ENCODE measurements at regions not wholly inside any gene's neighbourhood (a gene's known extent, or its start where the extent isn't known, plus 50 kb on each side); places are given as distances from the start of the nearest gene placed in this dataset.

- Histone ChIP-seq H3K27ac (ENCODE audit: low read depth in 2 of 2, low read length in 1 of 2) (no peak overlapping the region), H3K9me3 (ENCODE audit: control insufficient read depth in 2 of 2, insufficient read depth in 1 of 2, low read depth in 1 of 2, low read length in 1 of 2) (no peaks in the 10 kb centered on the region), H3K36me3 (ENCODE audit: control insufficient read depth in 2 of 2, insufficient read depth in 2 of 2, low read length in 1 of 2) (no peaks in the 10 kb centered on the region), H3K4me3 (ENCODE audit: low read depth in 1 of 2, low read length in 2 of 2) (no peak overlapping the region), H3K4me1 (ENCODE audit: control insufficient read depth in 2 of 2, insufficient read depth in 2 of 2, low read length in 1 of 2) (no peaks in the 10 kb centered on the region), H3K27me3 (ENCODE audit: control insufficient read depth in 1 of 2, insufficient read depth in 2 of 2, low read length in 2 of 2) (peaks cover 0 to 3% of the 10 kb centered on the region in 2 donors)
- 49 to 55% methylated on average over 8 of the region's 8 CpGs for WGBS, 2 donors
These were observed 189.4 kb downstream of the TJP1 start for GRCh38 chr15:29632671-29633406.

GRCh38 chr15:29631076-29632070 lies 190.9 kb downstream of the TJP1 start:
- Histone ChIP-seq H3K36me3 (ENCODE audit: control insufficient read depth in 2 of 2, insufficient read depth in 2 of 2, low read length in 1 of 2) (no peaks in the 10 kb centered on the region), H3K27me3 (ENCODE audit: control insufficient read depth in 1 of 2, insufficient read depth in 2 of 2, low read length in 2 of 2) (peaks cover 0 to 3% of the 10 kb centered on the region in 2 donors), H3K9me3 (ENCODE audit: control insufficient read depth in 2 of 2, insufficient read depth in 1 of 2, low read depth in 1 of 2, low read length in 1 of 2) (no peaks in the 10 kb centered on the region), H3K4me1 (ENCODE audit: control insufficient read depth in 2 of 2, insufficient read depth in 2 of 2, low read length in 1 of 2) (no peaks in the 10 kb centered on the region), H3K27ac (ENCODE audit: low read depth in 2 of 2, low read length in 1 of 2) (no peak overlapping the region), H3K4me3 (ENCODE audit: low read depth in 1 of 2, low read length in 2 of 2) (no peak overlapping the region)
- 49 to 61% methylated on average over 10 of the region's 10 CpGs for WGBS, 2 donors

GRCh38 chr15:29624271-29624670 lies 198.0 kb downstream of the TJP1 start:
- no peaks in the 10 kb centered on the region for H3K36me3 ChIP-seq (ENCODE audit: control insufficient read depth in 2 of 2, insufficient read depth in 2 of 2, low read length in 1 of 2)
- H3K27me3 ChIP-seq (ENCODE audit: control insufficient read depth in 1 of 2, insufficient read depth in 2 of 2, low read length in 2 of 2), result no peaks in the 10 kb centered on the region
- no peaks in the 10 kb centered on the region for H3K4me1 ChIP-seq (ENCODE audit: control insufficient read depth in 2 of 2, insufficient read depth in 2 of 2, low read length in 1 of 2)
- no peak overlapping the region for H3K27ac ChIP-seq (ENCODE audit: low read depth in 2 of 2, low read length in 1 of 2)
- WGBS, 2 donors, result 85 to 89% methylated on average over 8 of the region's 8 CpGs
- no peak overlapping the region for H3K4me3 ChIP-seq (ENCODE audit: low read depth in 1 of 2, low read length in 2 of 2)
- H3K9me3 ChIP-seq (ENCODE audit: control insufficient read depth in 2 of 2, insufficient read depth in 1 of 2, low read depth in 1 of 2, low read length in 1 of 2), result no peaks in the 10 kb centered on the region

- H3K9me3 ChIP-seq (ENCODE audit: control insufficient read depth in 2 of 2, insufficient read depth in 1 of 2, low read depth in 1 of 2, low read length in 1 of 2), result no peaks in the 10 kb centered on the region
- WGBS, 2 donors, result 68 to 76% methylated on average over 6 of the region's 6 CpGs
- no peak overlapping the region for H3K27ac ChIP-seq (ENCODE audit: low read depth in 2 of 2, low read length in 1 of 2)
- no peaks in the 10 kb centered on the region for H3K27me3 ChIP-seq (ENCODE audit: control insufficient read depth in 1 of 2, insufficient read depth in 2 of 2, low read length in 2 of 2)
- no peaks in the 10 kb centered on the region for H3K36me3 ChIP-seq (ENCODE audit: control insufficient read depth in 2 of 2, insufficient read depth in 2 of 2, low read length in 1 of 2)
- H3K4me1 ChIP-seq (ENCODE audit: control insufficient read depth in 2 of 2, insufficient read depth in 2 of 2, low read length in 1 of 2), result no peaks in the 10 kb centered on the region
- no peak overlapping the region for H3K4me3 ChIP-seq (ENCODE audit: low read depth in 1 of 2, low read length in 2 of 2)
These were observed 199.1 kb downstream of the TJP1 start for GRCh38 chr15:29623116-29623639.

- no peaks in the 10 kb centered on the region for H3K27me3 ChIP-seq (ENCODE audit: control insufficient read depth in 1 of 2, insufficient read depth in 2 of 2, low read length in 2 of 2)
- no peaks in the 10 kb centered on the region for H3K4me1 ChIP-seq (ENCODE audit: control insufficient read depth in 2 of 2, insufficient read depth in 2 of 2, low read length in 1 of 2)
- no peaks in the 10 kb centered on the region for H3K36me3 ChIP-seq (ENCODE audit: control insufficient read depth in 2 of 2, insufficient read depth in 2 of 2, low read length in 1 of 2)
- H3K9me3 ChIP-seq (ENCODE audit: control insufficient read depth in 2 of 2, insufficient read depth in 1 of 2, low read depth in 1 of 2, low read length in 1 of 2), result no peaks in the 10 kb centered on the region
- H3K4me3 ChIP-seq (ENCODE audit: low read depth in 1 of 2, low read length in 2 of 2), result no peak overlapping the region
- H3K27ac ChIP-seq (ENCODE audit: low read depth in 2 of 2, low read length in 1 of 2), result no peak overlapping the region
- 71 to 73% methylated on average over 7 of the region's 7 CpGs for WGBS, 2 donors
These were observed 199.6 kb downstream of the TJP1 start for GRCh38 chr15:29622637-29623036.

GRCh38 chr15:29621616-29622015 lies 200.7 kb downstream of the TJP1 start:
- no peak overlapping the region for H3K4me3 ChIP-seq (ENCODE audit: low read depth in 1 of 2, low read length in 2 of 2)
- no peaks in the 10 kb centered on the region for H3K9me3 ChIP-seq (ENCODE audit: control insufficient read depth in 2 of 2, insufficient read depth in 1 of 2, low read depth in 1 of 2, low read length in 1 of 2)
- no peak overlapping the region for H3K27ac ChIP-seq (ENCODE audit: low read depth in 2 of 2, low read length in 1 of 2)
- H3K36me3 ChIP-seq (ENCODE audit: control insufficient read depth in 2 of 2, insufficient read depth in 2 of 2, low read length in 1 of 2), result no peaks in the 10 kb centered on the region
- no peaks in the 10 kb centered on the region for H3K4me1 ChIP-seq (ENCODE audit: control insufficient read depth in 2 of 2, insufficient read depth in 2 of 2, low read length in 1 of 2)
- 84% methylated on average over 5 of the region's 5 CpGs for WGBS, 2 donors
- no peaks in the 10 kb centered on the region for H3K27me3 ChIP-seq (ENCODE audit: control insufficient read depth in 1 of 2, insufficient read depth in 2 of 2, low read length in 2 of 2)

- 81 to 87% methylated on average over 2 of the region's 2 CpGs for WGBS, 2 donors
- Histone ChIP-seq H3K9me3 (ENCODE audit: control insufficient read depth in 2 of 2, insufficient read depth in 1 of 2, low read depth in 1 of 2, low read length in 1 of 2) (no peaks in the 10 kb centered on the region), H3K27me3 (ENCODE audit: control insufficient read depth in 1 of 2, insufficient read depth in 2 of 2, low read length in 2 of 2) (no peaks in the 10 kb centered on the region), H3K36me3 (ENCODE audit: control insufficient read depth in 2 of 2, insufficient read depth in 2 of 2, low read length in 1 of 2) (no peaks in the 10 kb centered on the region), H3K4me1 (ENCODE audit: control insufficient read depth in 2 of 2, insufficient read depth in 2 of 2, low read length in 1 of 2) (no peaks in the 10 kb centered on the region), H3K4me3 (ENCODE audit: low read depth in 1 of 2, low read length in 2 of 2) (no peak overlapping the region), H3K27ac (ENCODE audit: low read depth in 2 of 2, low read length in 1 of 2) (no peak overlapping the region)
These were observed 203.7 kb downstream of the TJP1 start for GRCh38 chr15:29618586-29618985.

- H3K27ac ChIP-seq (ENCODE audit: low read depth in 2 of 2, low read length in 1 of 2), result no peak overlapping the region
- no peak overlapping the region for H3K4me3 ChIP-seq (ENCODE audit: low read depth in 1 of 2, low read length in 2 of 2)
These were observed 205.8 kb downstream of the TJP1 start for GRCh38 chr15:29616512-29616911.

GRCh38 chr15:29615791-29616190 lies 206.5 kb downstream of the TJP1 start:
- no peaks in the 10 kb centered on the region for H3K4me1 ChIP-seq (ENCODE audit: control insufficient read depth in 2 of 2, insufficient read depth in 2 of 2, low read length in 1 of 2)
- no peaks in the 10 kb centered on the region for H3K9me3 ChIP-seq (ENCODE audit: control insufficient read depth in 2 of 2, insufficient read depth in 1 of 2, low read depth in 1 of 2, low read length in 1 of 2)
- H3K4me3 ChIP-seq (ENCODE audit: low read depth in 1 of 2, low read length in 2 of 2), result no peak overlapping the region
- 79 to 80% methylated on average over 4 of the region's 4 CpGs for WGBS, 2 donors
- H3K27me3 ChIP-seq (ENCODE audit: control insufficient read depth in 1 of 2, insufficient read depth in 2 of 2, low read length in 2 of 2), result no peaks in the 10 kb centered on the region
- H3K27ac ChIP-seq (ENCODE audit: low read depth in 2 of 2, low read length in 1 of 2), result no peak overlapping the region
- no peaks in the 10 kb centered on the region for H3K36me3 ChIP-seq (ENCODE audit: control insufficient read depth in 2 of 2, insufficient read depth in 2 of 2, low read length in 1 of 2)

More at GRCh38 chr15:29616512-29616911, 205.8 kb downstream of the TJP1 start:
- H3K9me3 ChIP-seq (ENCODE audit: control insufficient read depth in 2 of 2, insufficient read depth in 1 of 2, low read depth in 1 of 2, low read length in 1 of 2), result no peaks in the 10 kb centered on the region
- H3K4me1 ChIP-seq (ENCODE audit: control insufficient read depth in 2 of 2, insufficient read depth in 2 of 2, low read length in 1 of 2), result no peaks in the 10 kb centered on the region
- no peaks in the 10 kb centered on the region for H3K36me3 ChIP-seq (ENCODE audit: control insufficient read depth in 2 of 2, insufficient read depth in 2 of 2, low read length in 1 of 2)
- no peaks in the 10 kb centered on the region for H3K27me3 ChIP-seq (ENCODE audit: control insufficient read depth in 1 of 2, insufficient read depth in 2 of 2, low read length in 2 of 2)

Measured in esophagus (tissue), 2 donors.